NCI-H2107 treated with DMSO at 0.1 percent for 48 hours (cell line): ENCODE measurements at regions not wholly inside any gene's neighbourhood (a gene's known extent, or its start where the extent isn't known, plus 50 kb on each side); places are given as distances from the start of the nearest gene placed in this dataset.

Experiments used
- DNase-seq: peaks from one replicate; lab custom pipeline; 2025; ENCODE audit not compliant: unreplicated experiment; lab: John Stamatoyannopoulos, UW

DNA sequence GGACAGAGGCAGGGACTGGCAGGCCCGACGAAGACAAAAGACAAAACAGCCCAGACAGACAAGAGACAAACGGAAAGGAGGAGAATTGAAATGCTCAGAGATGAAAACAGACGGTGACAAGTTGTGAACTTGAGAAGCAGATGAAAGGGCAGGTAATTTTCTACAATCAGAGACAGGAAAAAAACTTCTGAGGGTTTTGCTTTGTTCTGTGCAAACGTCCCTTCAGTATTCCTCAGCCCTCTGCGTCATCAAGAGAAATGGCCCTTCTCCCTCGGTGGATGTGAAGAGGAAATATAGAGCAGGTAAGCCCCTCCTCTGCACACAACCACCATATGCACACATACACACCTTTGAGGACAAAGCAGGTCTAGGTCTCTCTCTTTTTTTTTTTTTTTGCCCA is 206.6 kb downstream of the UACA start:
- no peak for DNase-seq

DNA sequence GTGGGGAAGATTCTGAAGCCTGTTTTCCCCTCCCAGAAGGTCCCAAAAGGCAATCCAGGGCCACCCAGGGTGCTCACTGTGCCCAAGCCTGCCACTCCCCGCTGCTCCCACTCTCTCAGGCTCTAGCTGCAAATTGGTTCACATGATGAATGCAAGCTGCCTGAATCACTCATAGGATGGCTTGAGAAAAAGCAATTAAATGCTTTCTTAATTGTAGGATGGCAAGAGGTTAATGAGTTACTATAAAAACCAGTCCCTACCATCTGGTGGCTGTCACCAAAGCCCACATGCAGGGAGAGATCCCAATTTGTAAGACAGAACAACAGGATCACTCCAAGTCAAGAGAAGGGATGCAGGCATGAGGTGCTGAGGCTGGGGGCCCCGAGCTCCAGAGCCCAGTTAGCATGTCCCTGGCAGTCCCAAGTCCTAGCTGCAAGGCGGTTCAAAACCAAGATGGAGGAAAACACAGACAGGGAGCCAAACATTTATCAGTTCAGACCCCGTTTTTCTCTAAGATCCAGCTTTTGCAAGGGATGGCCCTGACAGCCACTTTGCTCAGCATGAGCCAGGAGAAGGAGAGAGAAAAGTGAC is 207.1 kb downstream of the UACA start:
- DNase-seq = no peak

DNA sequence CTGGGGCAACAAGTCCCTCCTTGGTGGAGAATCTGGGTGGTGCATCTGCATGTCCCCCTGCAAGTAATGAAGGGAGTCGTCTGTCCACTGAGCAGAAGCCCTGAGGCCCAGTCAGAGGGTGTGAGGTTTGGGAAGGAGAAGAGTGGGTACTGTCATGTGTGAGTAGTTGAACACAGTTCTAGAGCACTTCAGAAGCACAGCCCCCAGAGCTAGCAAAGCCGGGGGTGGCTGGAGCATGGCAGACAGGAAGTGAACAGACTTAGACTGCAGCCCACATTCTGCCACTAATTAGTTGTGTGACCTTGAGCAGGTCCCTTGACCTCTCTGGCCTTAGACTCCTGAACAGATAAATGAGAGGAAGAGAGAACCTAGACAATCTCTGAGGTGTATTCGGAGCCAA is 207.6 kb downstream of the UACA start:
- no peak for DNase-seq

DNA sequence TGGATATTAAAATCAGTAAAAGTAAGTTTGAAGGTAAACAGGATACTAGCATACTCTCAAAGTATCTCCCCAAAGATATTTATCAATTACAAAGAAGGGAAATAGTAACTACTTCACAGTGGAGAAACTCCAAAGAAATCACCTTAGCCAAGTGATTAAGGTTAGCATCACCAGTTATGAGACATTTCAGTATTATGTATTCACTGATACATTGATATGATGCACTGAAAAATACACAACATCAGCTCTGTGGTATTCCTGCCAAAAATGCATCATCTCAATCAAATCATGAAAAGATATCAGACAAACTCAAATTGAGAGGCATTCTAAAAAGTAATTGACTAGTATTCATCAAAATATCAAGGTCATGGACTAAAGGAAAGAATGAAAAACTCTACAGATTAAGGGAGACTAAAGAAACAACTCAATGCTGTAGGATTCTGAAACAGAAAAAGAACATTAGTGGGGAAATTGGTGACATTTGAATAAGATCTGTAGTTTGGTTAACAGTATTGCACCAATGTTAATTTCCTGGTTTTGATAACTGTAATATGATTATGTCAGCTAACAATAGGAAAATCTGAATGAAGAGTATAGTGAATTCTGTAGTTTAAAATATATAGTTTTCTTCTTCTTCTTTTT is 215.4 kb downstream of the UACA start:
- DNase-seq = no peak

DNA sequence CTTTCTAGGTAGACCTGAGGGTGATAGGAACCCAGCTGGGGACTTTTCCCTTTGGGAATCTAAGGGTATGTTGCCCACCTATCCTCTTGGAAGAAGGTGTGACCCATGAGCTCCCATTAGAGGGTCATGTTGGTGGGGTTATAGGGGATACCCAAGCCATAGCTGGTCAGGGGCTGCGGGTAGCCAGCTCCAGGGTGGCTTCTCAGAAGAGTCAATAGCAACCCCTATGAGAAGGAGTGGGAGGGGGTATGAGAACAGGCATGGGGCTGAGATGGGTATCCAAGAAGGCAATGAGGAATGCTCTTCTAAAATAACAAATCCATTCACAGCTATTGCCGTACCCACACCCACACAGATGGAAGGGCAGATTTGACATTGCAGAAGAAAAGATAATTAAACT is 217.8 kb downstream of the UACA start:
- DNase-seq = no peak

DNA sequence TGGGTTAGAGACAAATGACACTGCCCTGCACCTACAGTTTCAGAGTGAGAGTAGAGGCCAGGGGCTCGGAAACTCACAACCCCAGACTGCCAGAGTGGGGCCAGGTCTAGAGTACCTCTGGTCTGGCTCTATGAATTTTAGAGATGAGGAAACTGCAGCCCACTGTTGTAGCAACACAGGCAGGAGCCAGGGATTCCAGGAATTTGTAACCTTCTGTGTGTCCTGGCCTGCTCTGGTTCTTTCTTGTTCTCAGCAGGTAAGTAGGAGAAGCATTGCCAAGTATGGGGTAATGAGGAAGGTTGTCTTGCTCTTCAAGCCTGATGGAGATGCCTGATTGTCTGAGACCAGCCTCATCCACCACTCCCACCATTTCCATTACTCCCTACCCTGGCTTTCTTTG is 221.8 kb downstream of the UACA start:
- DNase-seq = no peak

DNA sequence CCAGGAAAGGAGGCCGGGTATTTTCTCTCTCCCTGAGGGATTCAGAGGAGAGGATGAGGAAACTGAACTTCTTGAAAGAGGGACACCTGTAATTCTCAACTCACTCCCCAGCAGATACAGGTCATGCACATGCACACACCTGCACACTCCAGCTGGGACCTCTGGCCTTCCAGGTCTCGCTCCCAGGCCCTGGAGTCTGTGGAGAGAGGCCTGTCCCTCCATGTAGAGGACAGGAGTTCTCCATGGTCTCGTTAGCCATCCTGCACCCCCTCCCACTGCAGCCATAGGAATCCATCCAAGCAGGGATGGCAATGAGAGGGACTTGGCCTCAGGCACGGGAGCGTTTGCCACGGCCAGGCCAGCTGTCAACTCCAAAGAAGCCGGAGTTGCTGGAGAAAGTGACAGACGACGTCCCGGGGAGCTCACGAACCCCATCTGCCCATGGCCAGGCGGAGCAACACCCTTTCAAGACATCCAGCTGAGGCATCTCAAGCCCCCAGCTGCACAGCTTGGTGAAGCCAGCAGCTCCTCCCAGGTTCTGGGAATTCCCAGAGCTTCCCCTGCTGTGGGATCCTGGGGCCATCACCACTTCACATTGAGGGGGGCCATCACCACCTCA is 223.3 kb downstream of the UACA start:
- no peak for DNase-seq

DNA sequence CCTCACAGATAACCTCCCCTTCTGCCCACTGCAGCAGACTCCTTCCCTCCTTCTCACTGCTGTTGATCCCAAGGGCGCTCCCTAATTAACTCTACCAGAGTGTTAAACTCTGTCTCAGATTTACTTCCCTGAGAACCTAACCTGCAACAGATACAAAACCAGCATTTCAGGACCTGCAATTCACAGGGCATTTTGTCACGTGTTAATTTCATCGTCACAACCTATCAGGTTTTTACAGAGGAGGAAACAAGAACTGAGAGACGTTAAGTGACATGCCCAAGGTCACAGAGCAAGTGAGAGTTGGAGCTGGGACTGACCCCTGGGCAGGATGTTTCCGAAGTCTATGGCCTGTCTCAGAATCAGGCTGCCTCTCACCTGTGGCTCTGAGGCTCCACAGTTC is 223.9 kb downstream of the UACA start:
- no peak for DNase-seq

DNA sequence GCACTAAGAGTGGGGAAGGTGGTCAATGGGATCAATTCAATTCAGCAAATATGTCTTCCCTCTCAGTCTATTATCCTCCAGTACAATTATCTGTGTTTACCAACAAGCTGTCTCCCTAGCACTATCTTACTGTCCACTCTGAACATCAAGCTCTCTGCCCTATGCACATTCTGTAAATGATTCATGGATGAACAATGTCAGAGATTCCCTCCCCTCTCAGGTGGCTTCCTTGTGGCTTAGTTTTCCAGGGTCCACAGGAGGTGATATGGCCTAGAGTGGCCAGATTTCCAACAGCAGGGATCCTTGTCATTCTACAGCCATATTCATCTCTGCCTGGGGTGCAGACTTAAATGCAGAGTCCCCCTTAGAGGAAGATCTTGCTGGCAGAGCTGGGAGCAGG is 225.1 kb downstream of the UACA start:
- DNase-seq = no peak

DNA sequence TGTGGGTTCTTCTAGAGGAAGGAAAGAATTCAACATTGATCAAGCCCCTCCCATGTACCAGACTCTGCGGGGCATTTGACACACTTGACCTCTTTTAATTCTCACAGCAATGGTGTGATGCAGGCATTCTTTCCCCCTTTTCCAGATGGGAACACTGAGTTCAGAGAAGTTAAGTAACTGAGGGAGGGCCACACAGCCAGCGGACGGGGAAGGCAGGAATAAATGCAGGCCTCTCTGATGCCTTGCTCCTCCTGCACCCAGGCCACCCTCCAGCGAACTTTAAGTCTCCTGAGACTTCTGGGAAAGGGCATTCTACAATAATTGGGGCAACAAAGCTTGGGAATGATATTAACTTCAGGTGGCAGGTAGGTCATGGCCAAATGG is 227.4 kb downstream of the UACA start:
- DNase-seq = no peak

DNA sequence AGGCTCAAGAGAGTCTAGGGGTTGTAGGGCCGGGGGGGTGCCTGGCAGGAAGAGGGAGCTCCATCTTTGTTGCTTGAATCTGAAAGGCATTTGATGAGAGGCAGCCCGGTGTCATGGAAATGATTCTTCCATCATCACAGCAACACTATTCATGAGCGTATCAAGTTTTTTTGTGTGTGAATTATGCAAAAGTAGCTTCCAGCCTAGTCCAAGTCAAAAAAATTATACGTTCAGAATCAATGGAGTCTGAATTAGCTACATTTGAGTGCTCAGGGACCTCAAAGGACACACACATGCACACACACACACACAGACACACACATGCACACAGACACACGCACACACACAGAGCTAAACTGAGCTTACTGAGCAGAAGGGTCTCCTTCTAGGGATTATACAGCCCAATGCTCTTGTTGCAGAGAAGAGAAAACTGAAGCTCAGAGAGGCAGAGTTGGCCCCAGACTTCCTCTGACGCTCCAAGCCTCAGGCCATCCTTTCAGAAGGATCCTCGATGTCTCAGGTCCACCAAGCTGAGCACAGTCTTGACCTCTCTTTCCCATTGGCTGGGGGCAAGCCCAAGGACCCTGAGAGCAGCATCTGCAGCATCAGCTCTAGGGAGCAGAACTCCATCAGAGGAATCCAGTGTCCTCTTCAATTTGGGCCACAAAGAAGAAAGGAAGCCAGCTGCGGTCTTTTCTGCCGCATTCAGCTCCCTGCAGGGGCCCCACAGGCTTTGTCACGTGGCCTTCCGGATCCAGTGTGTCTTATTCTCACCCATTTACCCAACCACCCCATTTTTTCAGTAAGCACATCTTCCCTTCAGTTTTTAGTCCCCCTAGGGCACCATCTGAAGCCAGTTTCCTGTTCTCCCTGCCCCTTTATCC is 228.0 kb downstream of the UACA start:
- DNase-seq = no peak

DNA sequence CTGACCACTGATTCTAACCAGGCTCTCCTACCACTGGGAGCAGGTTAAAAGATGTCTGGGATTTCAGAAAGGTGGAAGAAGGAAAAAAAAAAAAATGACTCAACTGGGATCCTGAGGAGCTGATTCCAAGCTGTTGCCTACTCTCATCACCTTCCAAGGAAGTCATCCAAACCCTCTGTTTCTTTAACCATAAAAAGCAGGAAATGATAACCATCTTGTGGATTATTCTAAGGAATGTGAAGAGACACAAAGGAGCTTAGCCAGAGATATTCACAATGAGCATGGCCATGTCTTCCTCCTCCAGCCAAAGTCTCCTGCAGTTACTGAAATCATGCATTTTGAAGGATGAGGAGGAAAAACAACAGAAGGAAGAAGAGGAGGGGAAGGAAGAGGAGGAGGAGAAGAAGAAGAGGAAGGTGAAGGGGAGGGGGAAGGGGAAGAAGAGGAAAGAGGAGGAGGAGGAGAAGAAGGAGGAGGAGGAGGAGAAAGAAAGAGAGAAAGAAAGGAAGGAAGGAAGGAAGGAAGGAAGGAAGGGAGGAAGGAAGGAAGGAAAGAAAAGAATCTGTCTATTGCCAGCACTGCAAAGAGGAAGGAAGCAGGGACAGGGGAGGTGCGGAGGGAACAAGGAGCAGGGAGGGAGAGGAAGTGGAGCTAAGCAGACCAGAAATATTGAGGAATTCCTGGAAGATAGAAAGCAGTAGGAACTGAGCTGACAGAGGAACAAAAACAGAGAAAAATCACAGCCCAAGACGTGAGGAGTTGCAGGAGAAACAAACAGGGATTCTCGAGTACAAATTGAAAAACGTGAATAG is 229.2 kb downstream of the UACA start:
- no peak for DNase-seq

DNA sequence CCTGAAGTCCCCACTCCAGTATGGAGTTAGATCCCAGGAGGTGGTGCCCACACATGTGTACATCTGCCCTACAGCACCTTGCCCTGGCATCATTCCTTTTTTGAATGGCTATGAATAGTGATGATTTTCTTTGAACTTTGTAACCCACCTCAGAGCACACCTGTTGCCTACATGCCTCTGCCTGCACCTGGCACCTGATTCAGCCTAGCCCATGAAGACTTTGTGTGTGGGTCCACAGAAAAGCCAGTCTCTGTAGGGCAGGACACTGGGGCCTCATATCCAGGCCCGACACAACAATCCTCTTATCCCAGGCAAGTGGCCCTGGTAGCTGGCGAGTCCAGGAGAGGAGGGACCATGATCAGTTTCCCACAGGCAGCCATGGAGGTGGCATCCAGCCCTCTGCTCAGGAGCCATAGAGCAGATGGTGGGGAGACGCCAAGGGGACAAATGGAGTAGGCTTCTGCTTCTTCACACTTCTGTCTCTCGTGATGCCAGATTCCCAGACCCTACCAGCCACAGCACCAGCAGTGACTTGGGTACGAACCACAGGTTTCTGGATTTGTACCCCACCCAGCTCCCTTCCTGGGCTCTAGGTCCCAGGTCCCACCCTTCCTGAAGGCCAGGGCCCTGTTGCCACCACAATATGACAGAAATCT is 230.7 kb downstream of the UACA start:
- no peak for DNase-seq

DNA sequence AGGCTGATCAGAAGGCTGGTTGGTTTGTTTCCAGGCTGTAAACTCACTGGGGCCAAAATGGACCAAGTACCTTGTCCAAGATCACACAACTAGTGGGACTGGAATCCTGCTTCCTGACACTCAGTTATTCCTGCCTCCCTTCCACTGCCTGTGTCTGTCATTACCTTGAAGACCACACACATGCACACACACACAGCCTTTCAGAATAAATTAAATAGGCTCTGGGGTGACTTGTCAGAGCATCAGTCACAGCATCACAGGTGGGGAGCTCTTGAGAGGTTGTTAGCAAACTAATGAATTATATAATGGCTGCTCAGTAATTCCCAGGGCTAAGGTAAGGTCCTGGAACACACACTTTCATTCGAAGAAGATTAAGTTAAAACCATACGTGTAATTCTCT is 231.8 kb downstream of the UACA start:
- DNase-seq = no peak

DNA sequence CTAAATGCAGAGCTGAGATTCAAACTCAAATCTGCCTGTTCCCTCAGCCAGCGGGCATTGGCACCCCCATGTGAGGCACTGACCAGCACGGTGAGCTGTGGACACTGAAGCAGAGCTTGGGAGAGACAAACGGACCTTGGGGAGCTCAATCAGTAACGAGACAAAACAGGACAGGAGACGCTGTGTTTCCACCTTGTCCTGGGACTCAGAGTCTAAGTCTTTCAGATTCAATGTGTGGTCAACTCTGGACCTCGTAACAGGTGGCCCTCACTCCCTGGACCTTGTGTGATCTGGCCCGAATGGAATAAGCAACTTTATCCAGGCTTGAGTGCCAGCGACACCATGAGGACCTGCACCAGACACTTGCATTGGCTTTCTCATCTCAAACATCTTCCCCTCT is 232.5 kb downstream of the UACA start:
- DNase-seq = no peak

DNA sequence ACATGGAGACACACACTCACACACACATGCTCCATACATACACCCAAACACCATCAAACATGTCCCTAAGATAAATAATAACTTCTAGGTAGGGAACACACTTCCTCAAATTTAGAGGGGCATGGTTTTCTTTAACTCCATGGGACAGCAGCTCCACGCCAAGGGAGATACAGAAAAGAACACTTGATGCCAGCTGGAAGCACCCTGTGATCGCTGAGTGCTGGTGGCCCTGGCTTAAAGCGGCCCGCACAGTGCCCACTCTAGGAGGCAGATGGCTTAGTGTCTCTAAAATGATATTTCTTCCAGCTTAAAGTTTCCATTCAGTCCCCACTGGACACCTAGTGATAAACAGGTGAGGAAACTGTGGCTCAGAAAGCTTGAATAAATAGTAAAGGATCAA is 232.9 kb downstream of the UACA start:
- DNase-seq = no peak

DNA sequence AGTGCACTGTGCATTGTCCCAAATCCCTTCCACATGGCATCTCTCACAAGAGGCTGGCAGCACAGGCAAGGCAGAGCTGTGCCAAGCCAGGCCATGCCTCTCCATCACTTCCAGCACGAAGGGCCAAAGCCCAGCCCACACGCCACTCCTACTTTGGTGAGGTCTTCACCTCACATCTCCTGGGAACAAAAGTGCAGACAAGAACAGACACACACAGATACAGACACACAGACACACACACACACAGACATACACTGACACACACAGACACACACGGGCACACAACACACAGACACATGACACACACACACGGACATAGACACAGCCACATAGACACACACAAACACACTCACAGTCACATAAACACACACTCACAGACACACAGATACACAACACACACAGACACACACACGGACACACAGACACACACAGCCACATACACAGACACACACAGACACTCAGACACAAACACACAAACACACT is 233.3 kb downstream of the UACA start:
- no peak for DNase-seq

DNA sequence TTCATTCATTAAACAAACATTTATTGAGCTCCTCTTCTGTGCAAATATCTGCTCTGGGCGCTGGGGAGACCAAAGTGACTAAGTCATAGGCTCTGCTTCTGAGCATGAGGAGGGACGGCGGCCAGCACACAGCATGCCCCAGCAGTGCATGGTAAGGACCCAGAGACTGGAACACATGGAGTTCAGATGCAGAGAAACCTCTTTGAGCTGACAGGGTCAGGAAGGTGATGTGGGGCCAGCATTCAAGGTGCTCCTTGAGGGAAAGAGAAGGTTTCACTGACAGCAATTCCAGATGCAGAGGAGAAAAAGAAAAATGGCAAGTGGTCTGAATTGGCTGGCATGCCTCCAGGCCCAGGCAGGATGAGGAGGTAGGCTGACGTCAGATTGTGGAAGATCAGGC is 234.5 kb downstream of the UACA start:
- DNase-seq = no peak

DNA sequence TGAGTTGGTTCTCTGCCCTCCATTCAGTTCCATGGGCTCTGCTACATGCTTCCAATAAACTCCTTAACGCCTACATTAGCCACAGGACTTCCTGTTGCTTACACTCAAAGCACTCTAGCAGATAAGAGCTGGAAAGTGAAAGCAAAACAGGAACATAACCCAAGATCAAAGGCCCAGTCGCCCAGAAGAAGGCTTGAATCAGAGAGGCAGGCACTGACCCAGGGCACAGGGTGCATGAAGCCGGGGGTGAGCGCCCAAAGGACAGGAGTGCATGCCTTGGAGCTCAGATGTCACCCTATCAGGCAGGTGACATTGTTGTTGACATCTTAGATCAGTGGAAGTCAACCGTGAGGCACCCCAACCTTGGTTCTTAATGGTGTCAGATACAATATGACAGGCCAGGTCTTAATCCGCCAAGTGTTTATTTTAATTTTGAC is 235.1 kb downstream of the UACA start:
- DNase-seq = peak; percentile 17

DNA sequence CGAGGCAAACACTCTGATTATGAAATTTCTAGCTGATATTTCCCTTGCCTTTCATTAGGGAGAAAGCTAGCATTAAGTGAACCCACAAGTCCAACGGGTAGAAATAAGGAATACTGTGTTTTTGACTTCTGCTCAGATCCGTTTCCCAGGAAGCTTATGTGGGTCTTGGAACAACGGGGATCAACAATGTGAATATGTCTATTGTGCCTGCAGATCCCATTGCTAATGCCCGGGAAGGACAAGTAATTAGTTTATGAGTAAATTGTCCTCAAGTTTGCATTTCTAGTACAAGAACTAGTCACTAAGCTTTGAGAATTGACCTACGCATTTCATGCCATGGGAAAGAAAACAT is 236.4 kb downstream of the UACA start:
- DNase-seq = no peak
